ENCODE measurements at regions not wholly inside any gene's neighbourhood (a gene's known extent, or its start where the extent isn't known, plus 50 kb on each side); places are given as distances from the start of the nearest gene placed in this dataset.

- no peak overlapping the region for H3K4me3 ChIP-seq (ENCODE audit: low read depth, low read length)
- no peak for TF ChIP-seq CTCF (IDR thresholded peaks at IDR 0.05; ENCODE audit: insufficient read depth, low read depth, low read length)
- no peak for DNase-seq (ENCODE audit: low read depth)
These were observed 150.2 kb upstream of the SLCO3A1 start for GRCh38 chr15:91703274-91703673.

GRCh38 chr15:91704343-91704742 lies 149.2 kb upstream of the SLCO3A1 start:
- DNase-seq (ENCODE audit: low read depth) = no peak
- TF ChIP-seq CTCF (IDR thresholded peaks at IDR 0.05; ENCODE audit: insufficient read depth, low read depth, low read length) = no peak
- no peak overlapping the region for H3K4me3 ChIP-seq (ENCODE audit: low read depth, low read length)

GRCh38 chr15:91706322-91707032 lies 147.0 kb upstream of the SLCO3A1 start:
- peak; percentile 60 for TF ChIP-seq CTCF (IDR thresholded peaks at IDR 0.05; ENCODE audit: insufficient read depth, low read depth, low read length)
- DNase-seq (ENCODE audit: low read depth) = peak; percentile 49
- no peak overlapping the region for H3K4me3 ChIP-seq (ENCODE audit: low read depth, low read length)

- no peak for DNase-seq (ENCODE audit: low read depth)
- no peak for TF ChIP-seq CTCF (IDR thresholded peaks at IDR 0.05; ENCODE audit: insufficient read depth, low read depth, low read length)
- H3K4me3 ChIP-seq (ENCODE audit: low read depth, low read length) = no peak overlapping the region
These were observed 143.3 kb upstream of the SLCO3A1 start for GRCh38 chr15:91710080-91710698.

- no peak for TF ChIP-seq CTCF (IDR thresholded peaks at IDR 0.05; ENCODE audit: insufficient read depth, low read depth, low read length)
- no peak for DNase-seq (ENCODE audit: low read depth)
- H3K4me3 ChIP-seq (ENCODE audit: low read depth, low read length) = no peak overlapping the region
These were observed 142.0 kb upstream of the SLCO3A1 start for GRCh38 chr15:91711384-91712033.

GRCh38 chr15:91712286-91712685 lies 141.2 kb upstream of the SLCO3A1 start:
- TF ChIP-seq CTCF (IDR thresholded peaks at IDR 0.05; ENCODE audit: insufficient read depth, low read depth, low read length) = no peak
- no peak for DNase-seq (ENCODE audit: low read depth)
- H3K4me3 ChIP-seq (ENCODE audit: low read depth, low read length) = no peak overlapping the region

All from fibroblast of villous mesenchyme (primary cell).